ENCODE measurements at regions not wholly inside any gene's neighbourhood (a gene's known extent, or its start where the extent isn't known, plus 50 kb on each side); places are given as distances from the start of the nearest gene placed in this dataset.

DNA sequence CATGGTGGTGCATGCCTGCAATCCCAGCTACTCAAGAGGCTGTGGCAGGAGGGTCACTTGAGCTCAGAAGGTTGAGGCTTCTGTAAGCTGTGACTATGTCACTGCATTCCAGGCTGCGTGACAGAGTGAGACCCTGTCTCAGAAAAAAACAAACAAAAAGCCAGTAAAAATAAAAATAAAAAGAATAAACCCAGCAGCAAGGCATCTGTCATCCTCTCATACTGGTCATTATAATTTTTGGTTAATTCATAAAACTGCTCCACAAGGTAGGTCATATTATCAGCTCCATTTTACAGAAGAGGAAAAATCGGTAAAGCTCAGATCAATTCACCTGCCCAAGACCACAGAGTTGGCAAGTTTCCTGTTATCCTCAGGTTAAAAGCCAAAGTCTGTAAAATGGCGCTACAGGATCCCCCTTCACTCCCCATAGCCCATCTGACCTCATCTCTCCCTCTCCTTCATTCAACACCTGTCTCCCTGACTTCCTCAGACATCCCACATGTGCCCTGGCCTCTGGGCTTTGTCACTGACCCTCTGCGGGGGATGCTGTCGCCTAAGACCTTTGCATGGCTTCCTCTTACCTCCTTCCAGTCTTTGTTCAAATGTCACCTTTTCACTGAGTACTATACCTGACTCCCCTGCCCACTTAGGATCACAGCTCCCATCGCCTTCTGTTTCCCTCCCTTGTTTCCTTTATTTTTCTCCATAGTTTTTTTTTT is 213.2 kb upstream of the ZNF217 start:
- Mint-ChIP-seq H3K27ac (peak overlapping the region in 2 of 3 experiments; percentile 39 to 53; a peak in 3 of 7 replicates), H3K4me3 (no peak overlapping the region), H3K9me3 (no peaks in the 10 kb centered on the region), H3K4me1 (peaks cover 22 to 28% of the 10 kb centered on the region in 2 experiments), H3K36me3 (ENCODE audit: insufficient read depth in 1 of 3, low read depth in 3 of 3) (no peaks in the 10 kb centered on the region), H3K27me3 (ENCODE audit: low read depth) (no peaks in the 10 kb centered on the region)
- TF ChIP-seq, protein P1, sequence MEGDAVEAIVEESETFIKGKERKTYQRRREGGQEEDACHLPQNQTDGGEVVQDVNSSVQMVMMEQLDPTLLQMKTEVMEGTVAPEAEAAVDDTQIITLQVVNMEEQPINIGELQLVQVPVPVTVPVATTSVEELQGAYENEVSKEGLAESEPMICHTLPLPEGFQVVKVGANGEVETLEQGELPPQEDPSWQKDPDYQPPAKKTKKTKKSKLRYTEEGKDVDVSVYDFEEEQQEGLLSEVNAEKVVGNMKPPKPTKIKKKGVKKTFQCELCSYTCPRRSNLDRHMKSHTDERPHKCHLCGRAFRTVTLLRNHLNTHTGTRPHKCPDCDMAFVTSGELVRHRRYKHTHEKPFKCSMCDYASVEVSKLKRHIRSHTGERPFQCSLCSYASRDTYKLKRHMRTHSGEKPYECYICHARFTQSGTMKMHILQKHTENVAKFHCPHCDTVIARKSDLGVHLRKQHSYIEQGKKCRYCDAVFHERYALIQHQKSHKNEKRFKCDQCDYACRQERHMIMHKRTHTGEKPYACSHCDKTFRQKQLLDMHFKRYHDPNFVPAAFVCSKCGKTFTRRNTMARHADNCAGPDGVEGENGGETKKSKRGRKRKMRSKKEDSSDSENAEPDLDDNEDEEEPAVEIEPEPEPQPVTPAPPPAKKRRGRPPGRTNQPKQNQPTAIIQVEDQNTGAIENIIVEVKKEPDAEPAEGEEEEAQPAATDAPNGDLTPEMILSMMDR (conservative IDR thresholded peaks at IDR 0.05) = no peak
- Histone ChIP-seq H3K9ac (ENCODE audit: extremely low read depth, insufficient read length, low read length) (no peak overlapping the region), H2AK5ac (ENCODE audit: insufficient read length, low read length) (no peak overlapping the region), H3K79me2 (ENCODE audit: insufficient read depth, low read length) (no peaks in the 10 kb centered on the region), H2AFZ (ENCODE audit: low read length) (no peak overlapping the region), H2BK12ac (ENCODE audit: insufficient read length, low read depth, low read length) (no peak overlapping the region), H3T11ph (ENCODE audit: low read length) (no peak overlapping the region), H4K91ac (ENCODE audit: insufficient read length, low read depth, low read length) (no peak overlapping the region), H3K23ac (ENCODE audit: insufficient read length, low read depth, low read length) (no peak overlapping the region), H3K4me2 (ENCODE audit: insufficient read depth, insufficient read length, low read length) (no peak overlapping the region), H2BK120ac (ENCODE audit: low read depth, low read length, poor library complexity, severe bottlenecking) (no peak overlapping the region), H3K9me3 (ENCODE audit: control insufficient read depth, low read depth, low read length) (no peaks in the 10 kb centered on the region), H3K14ac (ENCODE audit: insufficient read depth, low read length) (0 out of 2 replicates have a peak overlapping the region, but pooled peaks have one; percentile 2), H3K4me1 (ENCODE audit: insufficient read depth, low read length) (no peaks in the 10 kb centered on the region; the same call in 1 of the 2 replicates), H3K56ac (ENCODE audit: insufficient read length, low read depth, low read length) (no peak overlapping the region), H3K27ac (ENCODE audit: insufficient read length, low read depth, low read length) (no peak overlapping the region), H2BK5ac (ENCODE audit: insufficient read length, low read length) (no peak overlapping the region), H4K20me1 (ENCODE audit: control insufficient read depth, insufficient read depth, insufficient read length) (no peaks in the 10 kb centered on the region), H3K79me1 (ENCODE audit: insufficient read depth, low read depth, low read length, poor library complexity, severe bottlenecking) (no peaks in the 10 kb centered on the region), H3K4ac (ENCODE audit: low read depth, low read length) (no peak overlapping the region), H3K27me3 (ENCODE audit: insufficient read depth, low read length) (no peaks in the 10 kb centered on the region), H2BK15ac (ENCODE audit: low read depth, low read length) (no peak overlapping the region), H4K8ac (replicated peaks; ENCODE audit: insufficient read length, low read depth, low read length) (no peak overlapping the region), H3K23me2 (ENCODE audit: insufficient read length, low read depth, low read length, poor library complexity, severe bottlenecking) (no peaks in the 10 kb centered on the region), H2BK20ac (ENCODE audit: low read depth, low read length, poor library complexity, severe bottlenecking) (no peak overlapping the region), H4K5ac (ENCODE audit: insufficient read length, low read depth, low read length) (no peak overlapping the region), H3K18ac (ENCODE audit: insufficient read length, low read depth, low read length) (no peak overlapping the region)
- DNase-seq = no peak
- WGBS (ENCODE audit: extremely low coverage, insufficient read length, low lambda C conversion rate) = no CpG with 5 or more reads among the region's 6 CpGs
